GM18511 (cell line): ENCODE measurements at regions not wholly inside any gene's neighbourhood (a gene's known extent, or its start where the extent isn't known, plus 50 kb on each side); places are given as distances from the start of the nearest gene placed in this dataset.
"Not testable (repeated sequence)": the region's sequence is repeated elsewhere in the genome, so short reads cannot be mapped to it uniquely, and the experiment has no call there.

Experiments used
- ATAC-seq: cut with Tn5 transposase; IDR thresholded peaks from one replicate; pipeline ENCODE4 v1.9.1; 2021; ENCODE audit warnings: mild to moderate bottlenecking, moderate library complexity; ENCODE audit not compliant: unreplicated experiment

DNA sequence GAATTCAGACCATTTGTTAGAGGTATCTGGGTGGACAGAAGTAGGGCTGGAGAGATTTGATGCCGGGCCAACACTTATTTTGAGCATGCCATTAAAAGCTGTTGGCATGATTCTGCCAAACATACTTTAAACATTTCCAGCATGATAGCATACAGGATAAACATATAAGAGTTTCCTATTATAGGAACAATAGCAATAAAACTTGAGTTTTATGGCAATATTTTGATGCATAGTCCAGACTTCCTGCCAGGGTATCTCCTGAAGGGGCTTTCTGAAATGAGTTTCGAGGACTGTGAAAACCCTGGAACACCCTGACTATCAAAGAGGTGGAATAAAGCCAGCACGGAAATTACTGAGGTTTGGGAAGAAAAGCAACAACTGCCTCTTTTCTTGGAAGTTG is 1398.0 kb upstream of the NXPH2 start:
- ATAC-seq = no peak

DNA sequence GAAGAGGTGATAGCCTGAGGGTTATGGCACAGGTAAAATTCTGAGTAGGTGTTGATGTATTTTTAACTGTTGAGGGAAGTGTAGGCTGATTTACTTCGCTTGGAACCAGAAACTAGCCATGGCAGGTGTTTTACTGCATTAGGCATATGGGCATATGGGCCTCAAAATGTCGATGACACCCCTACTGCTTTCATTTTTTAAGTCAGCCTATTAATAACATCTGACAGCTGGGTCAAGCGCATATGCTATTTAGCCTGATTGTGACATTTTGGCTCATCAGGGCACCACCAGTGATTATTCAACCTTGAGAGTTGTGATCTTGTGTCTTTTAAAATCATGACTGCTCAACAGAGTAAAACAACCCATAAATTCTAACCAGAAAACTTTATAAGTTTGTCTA is 1396.9 kb upstream of the NXPH2 start:
- ATAC-seq = no peak

- ATAC-seq = no peak
Observed at GRCh38 chr2:140173790-140174189, 1393.6 kb upstream of the NXPH2 start.

GRCh38 chr2:140164449-140164848 is 1384.3 kb upstream of the NXPH2 start:
- no peak for ATAC-seq

GRCh38 chr2:140158259-140158658 is 1378.1 kb upstream of the NXPH2 start:
- no peak for ATAC-seq

DNA sequence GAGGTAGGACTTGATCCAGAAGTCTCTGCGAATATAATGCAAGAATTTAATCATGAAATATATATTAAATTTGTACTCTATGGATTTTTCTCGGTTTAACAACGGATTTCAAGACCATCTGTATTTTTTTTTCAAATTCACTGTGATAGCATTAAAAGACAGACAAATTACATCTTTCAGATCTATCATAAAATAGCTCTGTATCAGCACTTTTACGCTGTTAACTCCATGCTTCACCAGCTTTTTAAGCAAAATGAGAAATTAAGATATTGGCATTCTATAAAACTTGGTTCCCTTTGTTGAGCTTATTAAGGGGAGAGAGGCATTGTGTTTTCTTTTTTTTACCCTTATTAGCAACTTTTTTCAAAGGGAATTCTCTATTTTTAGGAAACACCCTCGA is 1377.6 kb upstream of the NXPH2 start:
- ATAC-seq = no peak

- ATAC-seq = no peak
Observed at GRCh38 chr2:140154706-140155105, 1374.5 kb upstream of the NXPH2 start.

DNA sequence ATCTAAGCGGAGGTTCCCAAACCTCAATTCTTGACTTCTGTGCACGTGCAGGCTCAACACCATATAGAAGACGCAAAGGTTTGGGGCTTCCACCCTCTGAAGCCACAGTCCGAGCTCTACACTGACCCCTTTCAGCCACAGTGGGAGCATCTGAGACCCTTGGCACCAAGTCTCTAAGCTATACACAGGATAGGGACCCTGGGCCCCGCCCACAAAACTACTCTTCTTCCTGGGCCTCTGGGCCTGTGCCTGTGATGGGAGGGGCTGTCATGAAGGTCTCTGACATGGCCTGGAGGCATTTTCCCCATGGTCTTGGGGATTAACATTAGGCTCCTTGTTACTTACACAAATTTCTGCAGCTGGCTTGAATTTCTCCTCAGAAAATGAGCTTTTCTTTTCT is 1374.1 kb upstream of the NXPH2 start:
- ATAC-seq = no peak

DNA sequence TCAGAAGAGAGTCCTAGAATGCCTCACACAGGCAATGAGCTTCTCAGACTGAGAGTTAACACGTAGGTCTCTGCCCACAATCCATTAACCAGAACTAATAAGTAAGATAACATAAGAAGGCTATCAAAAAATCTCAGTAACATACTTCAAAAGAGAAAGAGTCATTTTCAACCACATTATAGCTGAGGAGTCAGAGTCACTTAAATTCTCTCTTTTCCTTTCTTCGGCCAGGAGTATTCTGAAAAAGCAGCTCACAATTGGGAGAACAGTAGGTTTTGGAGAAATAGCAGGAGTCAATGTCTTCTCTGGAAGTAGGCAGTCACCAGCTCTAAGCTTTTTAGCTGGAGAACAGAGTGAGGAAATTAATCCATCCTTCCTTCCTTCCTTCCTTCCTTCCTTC is 1364.4 kb upstream of the NXPH2 start:
- ATAC-seq = no peak

GRCh38 chr2:140138736-140139135 is 1358.5 kb upstream of the NXPH2 start:
- ATAC-seq = no peak

GRCh38 chr2:140136861-140137260 is 1356.7 kb upstream of the NXPH2 start:
- ATAC-seq = no peak

- ATAC-seq = no peak
Observed at GRCh38 chr2:140136366-140136765, 1356.2 kb upstream of the NXPH2 start.

DNA sequence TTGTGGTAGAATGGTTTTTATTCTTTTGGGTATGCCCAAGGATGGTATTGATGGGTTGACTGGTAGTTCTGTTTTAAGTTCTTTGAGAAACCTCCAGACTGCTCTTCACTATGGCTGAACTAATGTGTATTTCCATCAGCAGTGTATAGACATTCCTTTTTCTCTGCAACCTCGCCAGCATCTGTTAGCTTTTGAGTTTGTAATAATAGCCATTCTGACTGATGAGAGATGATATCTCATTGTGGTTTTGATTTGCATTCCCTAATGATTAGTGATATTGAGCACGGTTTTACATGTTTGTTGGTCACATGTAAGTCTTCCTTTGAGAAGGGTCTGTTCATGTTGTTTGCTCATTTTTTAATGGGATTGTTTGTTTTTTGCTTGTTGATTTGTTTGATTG is 1348.7 kb upstream of the NXPH2 start:
- ATAC-seq = no peak

- ATAC-seq = no peak
Observed at GRCh38 chr2:140122001-140122400, 1341.8 kb upstream of the NXPH2 start.

DNA sequence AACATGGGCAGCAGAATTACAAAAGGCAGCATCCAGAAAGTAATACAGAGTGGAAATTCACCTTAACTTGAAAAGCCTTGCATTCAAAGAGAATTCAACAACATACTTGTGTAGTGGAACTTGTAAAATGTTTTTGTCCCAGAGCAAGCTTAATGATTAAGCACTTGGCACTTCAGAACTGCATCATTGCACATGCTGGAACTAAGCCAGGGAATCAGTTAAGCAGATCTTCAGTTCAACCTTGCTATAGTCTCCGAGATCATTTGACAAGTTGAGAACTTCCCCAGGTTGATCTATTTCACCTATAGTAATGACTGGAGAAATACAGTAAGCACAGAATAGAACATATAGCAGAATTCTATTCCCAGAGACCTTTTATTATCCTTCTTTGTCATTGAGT is 1337.2 kb upstream of the NXPH2 start:
- ATAC-seq = no peak

- no peak for ATAC-seq
Observed at GRCh38 chr2:140108706-140109475, 1328.7 kb upstream of the NXPH2 start.

GRCh38 chr2:140091926-140092325 is 1311.7 kb upstream of the NXPH2 start:
- ATAC-seq = no peak

DNA sequence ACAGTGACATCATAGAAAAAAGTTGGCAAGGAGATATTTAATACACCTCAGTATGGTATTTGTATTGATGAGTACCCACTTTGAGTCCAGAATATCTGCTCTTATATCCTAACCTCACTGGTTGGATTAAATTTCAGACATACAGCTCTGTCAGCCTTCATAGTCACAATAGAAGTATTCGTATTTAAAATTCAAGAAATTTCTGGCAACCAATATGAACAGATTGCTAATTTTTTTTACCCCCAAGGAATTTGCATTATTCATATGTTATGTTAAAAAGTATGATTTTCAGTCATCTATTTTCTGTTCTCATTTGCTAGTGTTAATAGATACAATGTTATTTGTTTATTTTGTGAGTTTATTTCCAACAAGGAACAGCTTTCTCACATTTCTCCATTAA is 1306.8 kb upstream of the NXPH2 start:
- ATAC-seq = no peak

GRCh38 chr2:140085674-140086073 is 1305.5 kb upstream of the NXPH2 start:
- no peak for ATAC-seq

DNA sequence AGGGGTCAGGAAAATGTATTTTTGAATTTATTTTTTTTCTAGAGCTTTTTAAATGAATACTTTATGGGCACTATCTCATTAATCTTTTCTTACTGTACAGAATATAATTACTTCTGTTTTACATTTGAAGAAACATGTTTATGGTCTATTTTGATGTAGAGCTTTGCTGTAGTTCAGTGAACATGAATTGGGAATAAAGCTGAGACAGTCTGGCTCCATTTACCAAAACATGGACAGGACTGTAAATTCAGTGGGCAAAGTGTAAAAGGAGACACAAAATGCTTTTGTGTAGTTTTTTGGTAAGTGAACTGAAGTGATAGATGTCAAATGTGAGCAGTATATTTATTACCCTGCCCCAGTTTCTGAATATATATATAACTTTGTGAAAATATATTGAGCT is 1298.8 kb upstream of the NXPH2 start:
- no peak for ATAC-seq

DNA sequence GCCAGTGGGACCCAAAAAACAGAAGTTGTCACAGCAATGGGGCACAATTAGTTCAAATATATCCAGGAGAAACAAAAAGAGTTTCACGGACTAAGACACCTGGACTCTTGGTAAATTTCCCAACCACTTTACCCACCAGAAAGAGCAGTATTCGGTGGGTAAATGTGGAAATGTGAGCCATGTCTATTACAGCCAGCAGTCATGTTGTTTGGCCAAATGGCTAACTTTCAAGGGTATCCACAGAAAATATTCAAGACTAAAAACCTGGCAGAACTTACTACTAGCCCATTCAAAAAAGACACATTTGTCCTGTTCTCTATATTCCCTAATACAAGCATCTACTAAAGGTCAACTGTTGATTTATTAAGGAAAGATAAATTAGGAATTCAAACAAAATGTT is 1296.0 kb upstream of the NXPH2 start:
- ATAC-seq = no peak

- not testable (repeated sequence) for ATAC-seq
Observed at GRCh38 chr2:140073763-140074162, 1293.6 kb upstream of the NXPH2 start.

DNA sequence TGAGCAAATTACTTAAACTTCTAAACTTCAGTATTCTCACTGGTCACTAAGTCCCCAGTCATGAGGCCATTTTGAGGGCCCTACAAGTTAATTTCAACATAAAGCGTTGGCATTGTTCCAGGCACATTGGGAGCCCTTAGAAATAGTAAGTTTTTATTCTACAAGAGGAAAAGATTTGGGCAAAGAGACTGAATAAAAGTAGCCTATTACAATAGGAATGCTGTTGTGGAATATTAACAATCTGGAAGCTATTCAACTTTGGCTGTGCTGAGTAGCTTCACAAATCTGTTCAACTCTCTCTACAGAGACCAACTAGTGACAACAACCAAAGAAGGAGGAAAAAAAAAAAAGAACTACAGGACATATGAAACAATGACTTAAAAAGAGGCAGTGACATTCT is 1287.5 kb upstream of the NXPH2 start:
- ATAC-seq = no peak
